Fibroblast of the aortic adventitia (primary cell): ENCODE measurements at regions not wholly inside any gene's neighbourhood (a gene's known extent, or its start where the extent isn't known, plus 50 kb on each side); places are given as distances from the start of the nearest gene placed in this dataset.

Experiments used
- DNase-seq: peaks from one replicate; pipeline ENCODE4 v3.0.0-alpha.2; 2010; ENCODE audit warnings: low read depth
- H3K4me3 ChIP-seq: 2 replicates; pipeline ENCODE4 v1.5.1; 2011; ENCODE audit warnings: low read depth, mild to moderate bottlenecking, control low read depth, low read length, moderate library complexity
- CTCF ChIP-seq: IDR thresholded peaks from 2 replicates; pipeline ENCODE4 v1.5.1; 2011; ENCODE audit warnings: mild to moderate bottlenecking, low read length, control low read depth, inconsistent platforms; ENCODE audit not compliant: insufficient read depth

GRCh38 chr7:106606120-106606519 lies 54.8 kb downstream of the CCDC71L start:
- H3K4me3 ChIP-seq, result no peak overlapping the region
- no peak for TF ChIP-seq CTCF
- no peak for DNase-seq

- no peak overlapping the region for H3K4me3 ChIP-seq
- TF ChIP-seq CTCF, result no peak
- DNase-seq, result no peak
These were observed 56.0 kb downstream of the CCDC71L start for GRCh38 chr7:106604971-106605370.

- H3K4me3 ChIP-seq, result no peak overlapping the region
- DNase-seq, result no peak
- TF ChIP-seq CTCF, result no peak
These were observed 56.5 kb downstream of the CCDC71L start for GRCh38 chr7:106604303-106604924.

GRCh38 chr7:106603346-106603745 lies 57.6 kb downstream of the CCDC71L start:
- no peak for TF ChIP-seq CTCF
- DNase-seq, result no peak
- no peak overlapping the region for H3K4me3 ChIP-seq

- TF ChIP-seq CTCF, result no peak
These were observed 58.9 kb downstream of the CCDC71L start for GRCh38 chr7:106602062-106602461.

GRCh38 chr7:106600569-106601373 lies 60.2 kb downstream of the CCDC71L start:
- TF ChIP-seq CTCF, result no peak
- DNase-seq, result no peak
- no peak overlapping the region for H3K4me3 ChIP-seq

More at GRCh38 chr7:106602062-106602461, 58.9 kb downstream of the CCDC71L start:
- no peak overlapping the region for H3K4me3 ChIP-seq
- DNase-seq, result no peak

GRCh38 chr7:106599343-106599698 lies 61.6 kb downstream of the CCDC71L start:
- TF ChIP-seq CTCF, result no peak
- H3K4me3 ChIP-seq, result no peak overlapping the region

More at GRCh38 chr7:106599343-106599698, 61.6 kb downstream of the CCDC71L start:
- DNase-seq, result no peak
